OCI-LY7 (cell line): ENCODE measurements at regions not wholly inside any gene's neighbourhood (a gene's known extent, or its start where the extent isn't known, plus 50 kb on each side); places are given as distances from the start of the nearest gene placed in this dataset.

Experiments used
- CTCF ChIP-seq: fragments of 200-600 bp; sonication (generic); conservative IDR thresholded peaks from 2 replicates; pipeline ENCODE4 v1.5.1; 2014; ENCODE audit warnings: mild to moderate bottlenecking, antibody characterized with exemption, low read length, moderate library complexity, mixed read lengths
- EZH2phosphoT487 ChIP-seq: fragments of 200-600 bp; sonication (generic); IDR thresholded peaks from 2 replicates; pipeline ENCODE4 v1.6.1; 2018; ENCODE audit warnings: low read depth, borderline replicate concordance, mild to moderate bottlenecking, mixed run types, antibody characterized with exemption, low read length, moderate library complexity, mixed read lengths

DNA sequence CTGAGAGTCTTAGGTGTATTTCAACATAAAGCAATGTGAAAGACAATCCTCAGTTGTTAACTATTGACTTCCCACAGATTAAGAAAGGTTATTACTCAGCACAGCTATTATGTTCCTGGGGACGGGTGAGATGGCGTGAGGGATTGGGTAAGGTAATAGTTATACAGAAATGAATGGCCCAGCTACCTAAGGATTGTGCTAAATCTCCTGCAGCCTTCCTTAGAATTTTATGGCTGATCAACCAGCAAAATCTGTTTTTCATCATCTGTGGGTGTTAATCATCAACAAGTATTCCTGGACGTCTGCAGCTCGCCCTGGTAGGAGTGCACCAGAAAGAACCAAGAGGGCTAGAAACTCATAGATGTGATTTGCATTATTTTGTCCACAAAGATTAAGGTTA is 146.0 kb upstream of the IVNS1ABP start:
- no peak for TF ChIP-seq CTCF
- TF ChIP-seq EZH2phosphoT487 = no peak
